GM21786 (cell line): ENCODE measurements at regions not wholly inside any gene's neighbourhood (a gene's known extent, or its start where the extent isn't known, plus 50 kb on each side); places are given as distances from the start of the nearest gene placed in this dataset.

Experiments used
- ATAC-seq: cut with Tn5 transposase; IDR thresholded peaks from one replicate; pipeline ENCODE4 v1.9.1; 2021; ENCODE audit not compliant: unreplicated experiment

- ATAC-seq = peak; percentile 24
These were observed 129.7 kb downstream of the TDRD15 start for GRCh38 chr2:21253311-21254027.

GRCh38 chr2:21254170-21254965, 130.6 kb downstream of the TDRD15 start:
- ATAC-seq = no peak

GRCh38 chr2:21256006-21256405, 132.2 kb downstream of the TDRD15 start:
- peak; percentile 93 for ATAC-seq

GRCh38 chr2:21257621-21258020, 133.9 kb downstream of the TDRD15 start:
- ATAC-seq = no peak

GRCh38 chr2:21258082-21258481, 134.3 kb downstream of the TDRD15 start:
- ATAC-seq = no peak

- no peak for ATAC-seq
These were observed 136.5 kb downstream of the TDRD15 start for GRCh38 chr2:21260311-21260710.

GRCh38 chr2:21261591-21261990, 137.8 kb downstream of the TDRD15 start:
- ATAC-seq = no peak

GRCh38 chr2:21262426-21262940, 138.7 kb downstream of the TDRD15 start:
- ATAC-seq = no peak

- ATAC-seq = no peak
These were observed 139.9 kb downstream of the TDRD15 start for GRCh38 chr2:21263622-21264021.

- no peak for ATAC-seq
These were observed 142.0 kb downstream of the TDRD15 start for GRCh38 chr2:21265752-21266151.

GRCh38 chr2:21267232-21267835, 143.6 kb downstream of the TDRD15 start:
- no peak for ATAC-seq

- no peak for ATAC-seq
These were observed 144.6 kb downstream of the TDRD15 start for GRCh38 chr2:21268197-21268877.

GRCh38 chr2:21268878-21269224, 145.1 kb downstream of the TDRD15 start:
- ATAC-seq = no peak

GRCh38 chr2:21269382-21269781, 145.6 kb downstream of the TDRD15 start:
- no peak for ATAC-seq

GRCh38 chr2:21270083-21270491, 146.3 kb downstream of the TDRD15 start:
- ATAC-seq = no peak

GRCh38 chr2:21270708-21271122, 146.9 kb downstream of the TDRD15 start:
- no peak for ATAC-seq

GRCh38 chr2:21276163-21276562, 152.4 kb downstream of the TDRD15 start:
- ATAC-seq = no peak

- no peak for ATAC-seq
These were observed 153.6 kb downstream of the TDRD15 start for GRCh38 chr2:21277068-21278056.

GRCh38 chr2:21279525-21279924, 155.8 kb downstream of the TDRD15 start:
- no peak for ATAC-seq

GRCh38 chr2:21280793-21281192, 157.0 kb downstream of the TDRD15 start:
- no peak for ATAC-seq
